GM13976 (cell line): ENCODE measurements at regions not wholly inside any gene's neighbourhood (a gene's known extent, or its start where the extent isn't known, plus 50 kb on each side); places are given as distances from the start of the nearest gene placed in this dataset.

Experiments used
- DNase-seq: peaks from one replicate; pipeline ENCODE4 v3.0.0; 2012; ENCODE audit warnings: low spot score
- CTCF ChIP-seq: IDR thresholded peaks from 2 replicates; pipeline ENCODE4 v1.5.1; 2012; ENCODE audit warnings: borderline replicate concordance, mild to moderate bottlenecking; ENCODE audit not compliant: insufficient read depth; ENCODE audit errors: extremely low read depth, missing control alignments, control extremely low read depth
- in situ Hi-C: fragments of 300-500 bp; cut with MboI; formaldehyde crosslinking; loops from one replicate; pipeline ENCODE4 v1.12.0; 2022; ENCODE audit warnings: low sequenced_read_pairs, mixed read lengths, inconsistent platforms; ENCODE audit not compliant: unreplicated experiment

- no peak for TF ChIP-seq CTCF
- DNase-seq = no peak
- in situ Hi-C loops = no loop called here
Observed at GRCh38 chr6:165800337-165800736, 137.3 kb upstream of the PDE10A start.

GRCh38 chr6:165799391-165800153 is 136.5 kb upstream of the PDE10A start:
- in situ Hi-C loops = no loop called here
- no peak for TF ChIP-seq CTCF
- no peak for DNase-seq

DNA sequence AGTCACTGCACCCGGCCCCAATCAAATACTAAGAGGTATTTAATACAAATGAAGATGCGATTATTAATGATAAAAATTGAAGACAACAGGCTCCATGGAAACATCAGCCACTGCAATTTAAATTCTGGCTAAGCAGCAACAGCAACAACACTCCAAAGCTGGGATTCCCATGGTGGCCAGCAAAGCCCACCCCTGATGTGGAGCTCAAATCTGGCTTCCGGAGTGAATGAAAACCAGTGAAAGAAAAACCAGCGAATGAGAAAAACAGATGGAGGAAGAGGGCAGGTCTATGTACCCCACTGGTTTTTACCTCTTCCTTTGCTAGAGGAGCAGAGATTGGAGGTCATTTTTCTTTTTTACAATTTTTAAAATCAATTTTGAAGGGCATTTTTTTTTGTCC is 135.9 kb upstream of the PDE10A start:
- no peak for TF ChIP-seq CTCF
- no peak for DNase-seq
- in situ Hi-C loops = no loop called here

- DNase-seq = no peak
- TF ChIP-seq CTCF = no peak
- in situ Hi-C loops = no loop called here
Observed at GRCh38 chr6:165794179-165794601, 131.1 kb upstream of the PDE10A start.

DNA sequence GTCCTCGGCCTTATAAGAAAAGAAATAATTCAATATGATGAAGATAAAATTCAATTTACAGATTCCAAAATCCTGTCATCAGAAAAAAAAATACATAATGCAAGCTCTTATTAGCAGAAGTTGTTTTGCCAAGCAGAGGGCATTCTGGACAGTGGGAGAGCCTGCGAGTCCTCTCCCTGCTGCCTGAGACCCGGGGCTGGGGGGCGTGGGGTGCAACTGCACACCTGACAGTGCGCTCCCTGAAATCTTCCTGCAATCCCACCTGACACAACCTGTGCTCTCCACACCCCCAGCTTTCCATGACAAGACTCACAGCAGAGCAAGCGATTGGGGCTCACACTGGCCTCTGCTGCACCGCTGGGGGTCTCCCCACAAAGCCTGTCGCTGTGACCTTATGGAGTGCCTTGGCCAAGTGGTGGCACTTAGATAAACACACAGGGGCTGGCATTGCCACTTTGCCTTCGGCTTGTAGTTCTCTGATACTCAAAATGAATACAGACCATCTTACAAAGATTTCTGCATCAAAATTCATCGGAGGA is 130.3 kb upstream of the PDE10A start:
- DNase-seq = no peak
- in situ Hi-C loops = no loop called here
- TF ChIP-seq CTCF = no peak

DNA sequence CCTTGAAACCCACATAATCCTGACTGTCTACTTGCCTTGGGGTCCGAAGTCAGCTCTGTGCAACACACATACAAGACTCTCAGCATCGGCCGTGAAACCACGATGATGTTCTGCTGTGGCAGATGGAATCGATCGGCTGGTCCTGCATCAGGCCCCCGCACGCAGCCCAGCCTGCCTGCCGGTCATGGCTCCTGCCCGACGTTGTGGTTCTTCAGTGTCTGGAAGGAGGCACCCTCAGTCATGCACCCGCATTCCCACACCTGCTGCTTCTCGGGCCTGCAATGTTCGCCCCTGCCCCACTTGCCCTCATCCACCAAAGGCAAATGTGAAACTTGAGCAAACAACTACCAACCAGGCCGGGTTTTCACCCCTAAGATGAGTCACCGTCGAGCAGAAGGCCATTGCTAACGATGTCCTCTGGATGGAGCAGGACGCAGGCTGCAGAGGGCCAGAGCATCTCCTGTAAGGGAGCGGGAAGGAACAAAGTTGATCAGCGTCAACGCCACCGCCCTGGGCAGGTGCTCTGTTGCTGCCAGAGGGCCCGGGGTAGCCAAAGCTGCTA is 128.9 kb upstream of the PDE10A start:
- no peak for TF ChIP-seq CTCF
- no peak for DNase-seq
- in situ Hi-C loops = no loop called here

DNA sequence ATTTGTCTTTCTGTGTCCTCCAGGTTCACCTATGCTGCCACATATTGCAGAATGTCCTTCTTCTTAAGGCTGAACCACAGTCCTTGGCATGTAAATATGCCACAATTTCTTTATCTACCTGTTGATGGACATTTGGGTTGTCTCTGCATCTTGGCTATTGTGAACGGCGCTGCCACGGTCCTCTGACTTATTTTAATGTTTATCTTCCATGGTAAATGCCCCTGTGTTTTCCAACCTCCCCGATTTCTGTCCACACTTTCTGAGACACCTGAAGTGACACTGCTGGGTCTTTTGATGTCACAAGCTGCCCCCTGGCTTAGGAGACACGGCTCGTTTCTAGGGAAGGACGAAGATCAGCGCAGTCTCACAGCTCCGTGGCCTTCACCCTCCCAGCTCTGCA is 128.3 kb upstream of the PDE10A start:
- in situ Hi-C loops = no loop called here
- DNase-seq = no peak
- no peak for TF ChIP-seq CTCF
